GM06990 (cell line): ENCODE measurements at regions not wholly inside any gene's neighbourhood (a gene's known extent, or its start where the extent isn't known, plus 50 kb on each side); places are given as distances from the start of the nearest gene placed in this dataset.

Experiments used
- DNase-seq: peaks from one replicate; pipeline ENCODE4 v3.0.0-alpha.2; 2011; ENCODE audit not compliant: insufficient read length; ENCODE audit errors: extremely low read depth
- H3K27me3 ChIP-seq: replicated peaks from 2 replicates; pipeline ENCODE4 v1.6.0; 2011; ENCODE audit warnings: low read length; ENCODE audit not compliant: control insufficient read depth, insufficient read depth
- H3K36me3 ChIP-seq: 2 replicates; pipeline ENCODE4 v1.5.1; 2011; ENCODE audit warnings: low read length; ENCODE audit not compliant: control insufficient read depth, insufficient read depth
- H3K4me3 ChIP-seq: replicated peaks from 2 replicates; pipeline ENCODE4 v1.5.1; 2011; ENCODE audit warnings: low read depth, mild to moderate bottlenecking, control low read depth, low read length
- TF ChIP-seq, protein P1 (sequence below): IDR thresholded peaks from 2 replicates; pipeline ENCODE4 v1.5.1; 2011; ENCODE audit warnings: low read length, control low read depth, mild to moderate bottlenecking, inconsistent platforms; ENCODE audit not compliant: insufficient read depth, poor library complexity, severe bottlenecking

DNA sequence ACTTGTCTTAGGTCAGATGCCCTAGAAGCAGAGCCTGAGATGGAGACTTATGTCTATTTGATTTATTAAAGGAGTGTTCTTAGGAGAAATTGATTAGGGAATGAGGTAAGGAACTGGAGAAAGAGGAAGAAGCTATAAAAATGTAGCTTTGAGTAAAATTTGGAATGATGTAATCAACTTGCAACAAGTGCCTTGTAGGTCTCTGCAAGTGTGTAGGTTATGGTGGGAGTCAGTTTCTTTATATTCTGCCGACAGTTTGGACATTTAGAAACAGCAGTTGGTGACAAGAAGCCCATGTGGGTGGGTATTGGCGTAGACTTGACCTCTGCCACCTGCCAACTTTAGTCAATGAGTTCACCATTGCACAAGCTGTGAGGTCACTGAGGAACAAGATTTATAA, 986.5 kb downstream of the CDH18 start:
- H3K4me3 ChIP-seq: no peak overlapping the region
- no peak for DNase-seq
- TF ChIP-seq, protein P1, sequence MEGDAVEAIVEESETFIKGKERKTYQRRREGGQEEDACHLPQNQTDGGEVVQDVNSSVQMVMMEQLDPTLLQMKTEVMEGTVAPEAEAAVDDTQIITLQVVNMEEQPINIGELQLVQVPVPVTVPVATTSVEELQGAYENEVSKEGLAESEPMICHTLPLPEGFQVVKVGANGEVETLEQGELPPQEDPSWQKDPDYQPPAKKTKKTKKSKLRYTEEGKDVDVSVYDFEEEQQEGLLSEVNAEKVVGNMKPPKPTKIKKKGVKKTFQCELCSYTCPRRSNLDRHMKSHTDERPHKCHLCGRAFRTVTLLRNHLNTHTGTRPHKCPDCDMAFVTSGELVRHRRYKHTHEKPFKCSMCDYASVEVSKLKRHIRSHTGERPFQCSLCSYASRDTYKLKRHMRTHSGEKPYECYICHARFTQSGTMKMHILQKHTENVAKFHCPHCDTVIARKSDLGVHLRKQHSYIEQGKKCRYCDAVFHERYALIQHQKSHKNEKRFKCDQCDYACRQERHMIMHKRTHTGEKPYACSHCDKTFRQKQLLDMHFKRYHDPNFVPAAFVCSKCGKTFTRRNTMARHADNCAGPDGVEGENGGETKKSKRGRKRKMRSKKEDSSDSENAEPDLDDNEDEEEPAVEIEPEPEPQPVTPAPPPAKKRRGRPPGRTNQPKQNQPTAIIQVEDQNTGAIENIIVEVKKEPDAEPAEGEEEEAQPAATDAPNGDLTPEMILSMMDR: no peak
- no peaks in the 10 kb centered on the region for H3K27me3 ChIP-seq
- H3K36me3 ChIP-seq: no peaks in the 10 kb centered on the region

DNA sequence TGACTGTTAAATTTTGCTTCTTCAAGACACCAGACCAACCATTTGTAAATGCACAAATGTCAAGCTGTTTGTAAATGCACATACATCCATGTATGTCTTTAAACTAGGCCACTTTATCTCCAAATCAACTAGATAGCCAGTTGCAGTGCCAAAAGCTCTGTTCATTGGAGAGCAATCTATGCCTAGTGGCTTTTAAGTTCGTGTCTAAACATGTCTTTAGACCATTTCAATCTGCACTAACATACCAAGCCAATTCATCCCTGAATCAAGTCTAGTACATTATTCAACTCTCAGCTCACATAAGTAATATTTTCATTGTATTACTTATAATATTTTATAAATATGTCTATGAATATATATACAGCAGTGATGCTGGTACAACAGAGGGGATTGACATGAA, 985.9 kb downstream of the CDH18 start:
- Histone ChIP-seq H3K27me3 (no peaks in the 10 kb centered on the region), H3K4me3 (no peak overlapping the region), H3K36me3 (no peaks in the 10 kb centered on the region)
- TF ChIP-seq, protein P1: no peak
- DNase-seq: no peak

DNA sequence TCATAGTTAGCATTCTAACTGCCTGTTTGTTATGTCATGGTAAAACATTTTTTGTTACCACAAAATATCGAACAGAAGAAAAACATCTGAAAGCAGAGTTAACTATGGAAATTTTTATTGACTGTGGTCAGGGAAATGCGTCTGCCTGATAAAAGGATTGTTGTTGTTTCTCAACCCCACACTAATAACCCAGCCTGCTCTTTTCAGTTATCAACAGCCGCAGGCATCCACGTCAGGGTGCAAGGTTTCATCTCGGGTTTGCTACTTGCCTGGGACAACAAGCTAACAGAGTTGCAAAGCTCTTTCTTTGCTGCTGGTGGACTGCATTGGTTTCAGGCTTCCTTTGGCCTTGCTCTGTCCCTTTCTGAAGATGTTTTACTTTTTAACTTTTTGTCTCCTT, 969.2 kb downstream of the CDH18 start:
- no peak overlapping the region for H3K4me3 ChIP-seq
- DNase-seq: no peak
- TF ChIP-seq, protein P1: no peak
- H3K36me3 ChIP-seq: no peaks in the 10 kb centered on the region
- H3K27me3 ChIP-seq: no peaks in the 10 kb centered on the region

DNA sequence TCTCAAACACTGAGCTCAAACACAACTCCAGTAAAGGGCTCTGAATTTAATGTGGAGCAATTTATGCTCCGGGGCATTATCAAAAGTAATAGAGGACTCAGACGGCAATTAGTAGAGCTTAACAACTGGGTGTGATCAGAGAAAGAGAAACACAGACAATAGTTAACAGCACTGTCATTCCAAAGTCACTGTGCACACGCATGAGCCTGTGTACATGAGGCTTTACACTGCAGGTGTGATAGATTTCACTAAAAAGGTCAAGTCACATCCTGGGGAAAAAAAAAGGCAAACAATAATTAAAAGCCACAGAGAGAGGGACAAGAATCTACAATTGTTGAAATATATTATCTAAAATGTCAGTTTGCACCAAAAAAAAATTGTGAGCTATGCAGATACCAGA, 956.5 kb downstream of the CDH18 start:
- Histone ChIP-seq H3K36me3 (no peaks in the 10 kb centered on the region), H3K27me3 (no peaks in the 10 kb centered on the region), H3K4me3 (no peak overlapping the region)
- DNase-seq: no peak
- TF ChIP-seq, protein P1: no peak

DNA sequence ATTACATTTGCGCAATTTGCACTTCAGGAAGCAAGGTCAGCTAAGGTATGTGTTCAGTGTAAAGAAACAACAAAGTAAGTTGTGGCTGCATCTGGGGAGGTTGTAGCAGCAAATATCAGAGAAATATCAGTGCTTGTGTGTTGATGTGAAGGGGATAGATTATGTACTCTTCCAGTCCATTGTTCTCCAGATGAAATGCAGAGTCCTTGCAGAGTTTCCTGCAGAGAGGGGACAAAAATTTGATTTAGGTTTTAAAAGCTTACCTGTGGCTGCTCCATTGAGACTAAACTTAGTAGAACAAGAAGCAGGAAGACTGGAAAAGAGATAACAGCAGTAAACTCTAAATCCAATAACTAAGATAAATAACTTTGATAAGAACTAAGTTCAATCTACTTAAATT, 952.2 kb downstream of the CDH18 start:
- Histone ChIP-seq H3K4me3 (no peak overlapping the region), H3K27me3 (no peaks in the 10 kb centered on the region), H3K36me3 (no peaks in the 10 kb centered on the region)
- DNase-seq: no peak
- TF ChIP-seq, protein P1: no peak

DNA sequence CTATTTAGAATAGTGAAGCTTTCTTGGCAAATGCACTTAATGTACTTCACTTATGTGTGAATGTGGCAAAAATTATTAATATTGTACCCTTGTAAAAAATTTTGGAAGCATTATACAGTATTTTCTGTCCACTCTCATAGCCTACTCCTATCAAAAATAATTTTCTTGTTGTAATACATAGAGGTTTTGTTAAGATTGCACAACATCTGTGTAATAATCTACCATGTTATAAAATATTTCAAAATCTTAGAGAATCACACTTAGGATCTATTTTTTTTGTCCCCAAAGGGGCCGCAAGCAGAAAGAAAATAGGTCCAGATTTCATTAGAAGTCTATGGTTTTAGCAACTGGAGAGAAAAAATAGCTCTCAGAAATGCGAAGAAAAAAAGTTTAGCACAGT, 945.9 kb downstream of the CDH18 start:
- TF ChIP-seq, protein P1: no peak
- Histone ChIP-seq H3K4me3 (no peak overlapping the region), H3K27me3 (no peaks in the 10 kb centered on the region), H3K36me3 (no peaks in the 10 kb centered on the region)
- no peak for DNase-seq
